B cell (primary cell): ENCODE measurements at regions not wholly inside any gene's neighbourhood (a gene's known extent, or its start where the extent isn't known, plus 50 kb on each side); places are given as distances from the start of the nearest gene placed in this dataset.

ENCODE experiments used
- ATAC-seq: fragments of 200-7000 bp; cut with Tn5 transposase; one replicate; pipeline ENCODE4 v1.10.0; 2021; ENCODE audit warnings: low read depth, mild to moderate bottlenecking, moderate number of reproducible peaks, moderate library complexity
- CTCF ChIA-PET: fragments of 350-600 bp; sonication (Branson Sonifier 250); formaldehyde crosslinking; loops from one replicate; lab custom pipeline; 2021; ENCODE audit warnings: antibody characterized with exemption, inconsistent platforms; lab: Charles Lee
- POLR2A ChIA-PET: fragments of 350-600 bp; sonication (Branson Sonifier 250); formaldehyde crosslinking; loops from one replicate; lab custom pipeline; 2021; ENCODE audit warnings: antibody characterized with exemption; lab: Charles Lee
- DNase-seq: peaks from one replicate; pipeline ENCODE4 v3.0.0; 2013
- H2AFZ ChIP-seq: 2 replicates; pipeline ENCODE4 v1.6.1; 2012; ENCODE audit warnings: mild to moderate bottlenecking, low read depth, low read length; ENCODE audit not compliant: insufficient read depth, poor library complexity, severe bottlenecking
- H3K27ac ChIP-seq, 2 donors: 1 replicate in 1 of 2; 2 replicates in 1 of 2; pipeline ENCODE4 v1.5.1; 2012 to 2013; ENCODE audit warnings: low read length in 2 of 2, mild to moderate bottlenecking in 2 of 2, moderate library complexity in 1 of 2
- H3K27me3 ChIP-seq, 4 experiments: fragments of 200-600 bp in 1 of 4; sonication (generic) in 1 of 4; replicated peaks in 1 of 4; 1 replicate in 2 of 4; 2 replicates in 2 of 4; pipeline versions ENCODE4 v1.6.1 to v1.7.0; 2013 to 2016; ENCODE audit warnings: low read length in 3 of 4, mild to moderate bottlenecking in 2 of 4, mixed read lengths in 1 of 4, moderate library complexity in 1 of 4; ENCODE audit not compliant: insufficient read depth in 4 of 4, control insufficient read depth in 3 of 4; ENCODE audit errors: control extremely low read depth in 1 of 4
- H3K36me3 ChIP-seq, 2 experiments: replicated peaks in 1 of 2; 1 replicate in 1 of 2; 2 replicates in 1 of 2; pipeline versions ENCODE4 v1.6.1 to v1.7.1; 2013; ENCODE audit warnings: low read length in 1 of 2; ENCODE audit not compliant: insufficient read depth in 2 of 2, control insufficient read depth in 1 of 2; ENCODE audit errors: control extremely low read depth in 1 of 2, extremely low read depth in 1 of 2
- H3K4me1 ChIP-seq, 2 donors: fragments of 200-600 bp in 1 of 2; sonication (generic) in 1 of 2; 1 replicate in 1 of 2; 2 replicates in 1 of 2; pipeline versions ENCODE4 v1.5.1 to v1.6.1; 2013 to 2017; ENCODE audit warnings: low read length in 2 of 2; ENCODE audit not compliant: control insufficient read depth in 2 of 2, insufficient read depth in 2 of 2
- H3K4me2 ChIP-seq: replicated peaks from 2 replicates; pipeline ENCODE3; 2012; ENCODE audit warnings: mild to moderate bottlenecking, low read depth, low read length; ENCODE audit not compliant: poor library complexity, severe bottlenecking
- H3K4me3 ChIP-seq, 5 experiments: fragments of 200-600 bp in 1 of 5; sonication (generic) in 1 of 5; 1 replicate in 3 of 5; 2 replicates in 2 of 5; pipeline versions ENCODE4 v1.5.1 to v1.7.0; 2011 to 2016; ENCODE audit warnings: low read length in 4 of 5, mild to moderate bottlenecking in 4 of 5, low read depth in 2 of 5, control low read depth in 1 of 5, moderate library complexity in 1 of 5; ENCODE audit not compliant: insufficient read depth in 1 of 5; ENCODE audit errors: control extremely low read depth in 1 of 5, extremely low read depth in 1 of 5
- H3K79me2 ChIP-seq: fragments of 200-600 bp; sonication (generic); one replicate; pipeline ENCODE4 v1.6.0; 2016; ENCODE audit warnings: low read length; ENCODE audit not compliant: control insufficient read depth, insufficient read depth
- H3K9ac ChIP-seq: fragments of 200-600 bp; sonication (generic); 2 replicates; pipeline ENCODE4 v1.6.1; 2017; ENCODE audit warnings: mild to moderate bottlenecking, low read length, moderate library complexity
- H3K9me3 ChIP-seq, 3 donors: one replicate each; pipeline versions ENCODE4 v1.6.1 to v1.7.1; 2013; ENCODE audit warnings: low read length in 2 of 3; ENCODE audit not compliant: control insufficient read depth in 2 of 3, insufficient read depth in 1 of 3; ENCODE audit errors: control extremely low read depth in 1 of 3
- H4K20me1 ChIP-seq: 2 replicates; pipeline ENCODE4 v1.6.0; 2012; ENCODE audit warnings: mild to moderate bottlenecking, low read length; ENCODE audit not compliant: insufficient read depth, control insufficient read depth, poor library complexity, severe bottlenecking
- H3K27ac Mint-ChIP-seq: one replicate; pipeline ENCODE4 v1.8.0; 2021; ENCODE audit warnings: mixed read lengths
- H3K27me3 Mint-ChIP-seq: one replicate; pipeline ENCODE4 v1.8.0; 2021; ENCODE audit warnings: mixed read lengths
- H3K4me1 Mint-ChIP-seq: one replicate; pipeline ENCODE4 v1.8.0; 2021; ENCODE audit warnings: mixed read lengths
- H3K4me3 Mint-ChIP-seq: one replicate; pipeline ENCODE4 v1.8.0; 2021; ENCODE audit warnings: mixed read lengths
- H3K9me3 Mint-ChIP-seq: one replicate; pipeline ENCODE4 v1.8.0; 2022; ENCODE audit warnings: mixed read lengths; ENCODE audit not compliant: insufficient read depth
- CTCF ChIP-seq: fragments of 200-600 bp; IDR thresholded peaks from one replicate; pipeline ENCODE4 v1.8.0; 2022; ENCODE audit warnings: antibody characterized with exemption, mild to moderate bottlenecking
- EZH2 ChIP-seq: IDR thresholded peaks from 2 replicates; pipeline ENCODE4 v1.6.1; 2012; ENCODE audit warnings: borderline replicate concordance, low read depth, mild to moderate bottlenecking, moderate library complexity, low read length; ENCODE audit not compliant: insufficient read depth, poor library complexity, severe bottlenecking
- WGBS: methylation state at CpG from one replicate; pipeline ENCODE4 v1.1.5; 2013; ENCODE audit warnings: missing lambda C conversion rate; ENCODE audit not compliant: insufficient coverage; 5-methylcytosine and 5-hydroxymethylcytosine counted together
- intact Hi-C: fragments of 100-400 bp; cut with micrococcal nuclease; formaldehyde crosslinking; loops from one replicate; pipeline ENCODE4 v1.10.0; 2022

GRCh38 chr18:73551211-73551610 lies 596.4 kb downstream of the FBXO15 start:
- H3K27me3 ChIP-seq: no peaks in the 10 kb centered on the region
- Mint-ChIP-seq H3K4me3 (no peak overlapping the region), H3K27ac (no peak overlapping the region), H3K4me1 (no peaks in the 10 kb centered on the region), H3K9me3 (no peaks in the 10 kb centered on the region), H3K27me3 (no peaks in the 10 kb centered on the region)
- H3K79me2 ChIP-seq: no peaks in the 10 kb centered on the region
- H3K27ac ChIP-seq: no peak overlapping the region
- H3K9ac ChIP-seq: no peak overlapping the region
- ChIA-PET POLR2A (no interaction called here), CTCF (no interaction called here)
- no peaks in the 10 kb centered on the region for H3K9me3 ChIP-seq
- H4K20me1 ChIP-seq: no peaks in the 10 kb centered on the region
- DNase-seq (no peak), ATAC-seq (no peak)
- TF ChIP-seq CTCF: no peak
- TF ChIP-seq EZH2: no peak
- no peaks in the 10 kb centered on the region for H3K4me1 ChIP-seq
- intact Hi-C loops: no loop called here
- H2AFZ ChIP-seq: no peak overlapping the region
- WGBS: no CpG with 5 or more reads among the region's 3 CpGs
- H3K4me3 ChIP-seq: no peak overlapping the region
- H3K36me3 ChIP-seq: no peaks in the 10 kb centered on the region
- H3K4me2 ChIP-seq: no peak overlapping the region

- Histone ChIP-seq H3K9ac (no peak overlapping the region), H3K4me2 (no peak overlapping the region), H4K20me1 (no peaks in the 10 kb centered on the region), H3K27ac (no peak overlapping the region), H3K4me1 (no peaks in the 10 kb centered on the region), H3K79me2 (no peaks in the 10 kb centered on the region), H3K9me3 (no peaks in the 10 kb centered on the region), H2AFZ (no peak overlapping the region), H3K4me3 (no peak overlapping the region), H3K27me3 (no peaks in the 10 kb centered on the region), H3K36me3 (no peaks in the 10 kb centered on the region)
- ChIA-PET POLR2A (no interaction called here), CTCF (no interaction called here)
- H3K27ac Mint-ChIP-seq: no peak overlapping the region
- ATAC-seq: no peak
- no peaks in the 10 kb centered on the region for H3K27me3 Mint-ChIP-seq
- 91% methylated on average over 5 of the region's 5 CpGs for WGBS
- no peaks in the 10 kb centered on the region for H3K9me3 Mint-ChIP-seq
- DNase-seq: no peak
- intact Hi-C loops: no loop called here
- TF ChIP-seq EZH2: no peak
- no peak for TF ChIP-seq CTCF
- H3K4me3 Mint-ChIP-seq: no peak overlapping the region
- no peaks in the 10 kb centered on the region for H3K4me1 Mint-ChIP-seq
Measured at GRCh38 chr18:73549236-73549635, 598.4 kb downstream of the FBXO15 start.
